ENCODE measurements at regions not wholly inside any gene's neighbourhood (a gene's known extent, or its start where the extent isn't known, plus 50 kb on each side); places are given as distances from the start of the nearest gene placed in this dataset.

- TF ChIP-seq MAX (IDR thresholded peaks at IDR 0.05) (no peak), CTCF (IDR thresholded peaks at IDR 0.05; ENCODE audit: low read depth, low read length, missing input control) (no peak), EGR1 (IDR thresholded peaks at IDR 0.05; ENCODE audit: low read depth in 2 of 2) (no peak), REST (IDR thresholded peaks at IDR 0.05) (no peak)
Observed at GRCh38 chr12:59871779-59872178, 275.9 kb downstream of the SLC16A7 start.
